ENCODE measurements at regions not wholly inside any gene's neighbourhood (a gene's known extent, or its start where the extent isn't known, plus 50 kb on each side); places are given as distances from the start of the nearest gene placed in this dataset.

DNA sequence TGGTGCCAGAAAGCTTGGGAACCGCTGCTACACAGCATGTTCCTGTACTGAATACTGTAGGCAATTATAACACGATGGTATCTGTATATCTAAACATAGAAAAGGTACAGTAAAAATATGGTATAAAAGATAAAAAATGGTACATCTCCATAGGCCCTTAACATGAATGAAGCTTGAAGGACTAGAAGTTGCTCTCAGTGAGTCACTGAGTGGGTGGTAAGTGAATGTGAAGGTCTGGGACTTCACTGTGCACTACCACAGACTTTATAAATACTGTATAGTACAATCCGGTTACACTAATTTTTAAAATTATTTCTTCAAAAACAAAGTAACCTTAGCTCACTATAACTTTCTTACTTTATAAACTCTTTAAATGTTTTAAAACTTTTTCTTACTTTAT, 819.9 kb upstream of the GRAMD2B start:
- peak; percentile 57 for DNase-seq (ENCODE audit: low read depth)
- TF ChIP-seq, protein P1, sequence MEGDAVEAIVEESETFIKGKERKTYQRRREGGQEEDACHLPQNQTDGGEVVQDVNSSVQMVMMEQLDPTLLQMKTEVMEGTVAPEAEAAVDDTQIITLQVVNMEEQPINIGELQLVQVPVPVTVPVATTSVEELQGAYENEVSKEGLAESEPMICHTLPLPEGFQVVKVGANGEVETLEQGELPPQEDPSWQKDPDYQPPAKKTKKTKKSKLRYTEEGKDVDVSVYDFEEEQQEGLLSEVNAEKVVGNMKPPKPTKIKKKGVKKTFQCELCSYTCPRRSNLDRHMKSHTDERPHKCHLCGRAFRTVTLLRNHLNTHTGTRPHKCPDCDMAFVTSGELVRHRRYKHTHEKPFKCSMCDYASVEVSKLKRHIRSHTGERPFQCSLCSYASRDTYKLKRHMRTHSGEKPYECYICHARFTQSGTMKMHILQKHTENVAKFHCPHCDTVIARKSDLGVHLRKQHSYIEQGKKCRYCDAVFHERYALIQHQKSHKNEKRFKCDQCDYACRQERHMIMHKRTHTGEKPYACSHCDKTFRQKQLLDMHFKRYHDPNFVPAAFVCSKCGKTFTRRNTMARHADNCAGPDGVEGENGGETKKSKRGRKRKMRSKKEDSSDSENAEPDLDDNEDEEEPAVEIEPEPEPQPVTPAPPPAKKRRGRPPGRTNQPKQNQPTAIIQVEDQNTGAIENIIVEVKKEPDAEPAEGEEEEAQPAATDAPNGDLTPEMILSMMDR (conservative IDR thresholded peaks at IDR 0.05; ENCODE audit: control insufficient read depth, insufficient read depth, low read depth, low read length): no peak
- H3K4me3 ChIP-seq (ENCODE audit: control insufficient read depth, low read depth, low read length): no peak overlapping the region

DNA sequence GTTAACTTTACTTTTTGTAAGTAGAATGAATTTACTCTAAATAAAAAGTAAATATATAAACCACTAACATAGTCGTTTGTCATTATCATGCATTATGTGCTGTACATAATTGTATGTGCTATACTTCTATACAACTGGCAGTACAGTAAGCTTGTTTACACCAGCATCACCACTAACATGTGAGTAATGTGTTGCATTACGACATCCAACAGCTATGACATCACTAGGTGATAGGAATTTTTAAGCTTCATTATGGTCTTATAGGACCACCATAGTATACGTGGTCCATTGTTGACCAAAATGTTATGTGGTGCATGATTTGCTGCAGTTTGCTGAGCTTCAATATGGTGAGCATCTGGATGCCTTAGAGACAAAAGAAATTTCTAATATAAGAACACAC, 819.1 kb upstream of the GRAMD2B start:
- peak; percentile 48 for DNase-seq (ENCODE audit: low read depth)
- TF ChIP-seq, protein P1 (conservative IDR thresholded peaks at IDR 0.05; ENCODE audit: control insufficient read depth, insufficient read depth, low read depth, low read length): no peak
- H3K4me3 ChIP-seq (ENCODE audit: control insufficient read depth, low read depth, low read length): no peak overlapping the region

DNA sequence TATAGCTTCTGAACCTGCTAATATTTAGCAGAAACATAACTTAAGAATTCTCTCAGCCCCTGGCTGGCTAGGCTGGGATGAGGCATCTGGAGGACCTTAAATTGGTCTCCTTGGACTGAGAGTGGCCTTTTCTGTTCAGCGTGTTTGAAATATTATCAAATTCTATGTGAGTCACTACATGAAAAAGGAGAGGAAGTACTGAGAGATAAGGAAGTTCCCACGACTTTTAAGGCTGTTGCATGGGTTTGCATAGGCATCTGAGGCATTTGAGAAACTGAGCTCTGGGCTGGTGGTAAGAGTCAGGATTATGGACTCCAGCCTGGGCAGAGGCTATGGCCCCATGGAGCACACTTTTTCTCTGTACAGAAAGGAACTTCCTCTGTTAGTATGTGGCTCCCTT, 816.2 kb upstream of the GRAMD2B start:
- TF ChIP-seq, protein P1 (conservative IDR thresholded peaks at IDR 0.05; ENCODE audit: control insufficient read depth, insufficient read depth, low read depth, low read length): no peak
- DNase-seq (ENCODE audit: low read depth): no peak
- H3K4me3 ChIP-seq (ENCODE audit: control insufficient read depth, low read depth, low read length): no peak overlapping the region

DNA sequence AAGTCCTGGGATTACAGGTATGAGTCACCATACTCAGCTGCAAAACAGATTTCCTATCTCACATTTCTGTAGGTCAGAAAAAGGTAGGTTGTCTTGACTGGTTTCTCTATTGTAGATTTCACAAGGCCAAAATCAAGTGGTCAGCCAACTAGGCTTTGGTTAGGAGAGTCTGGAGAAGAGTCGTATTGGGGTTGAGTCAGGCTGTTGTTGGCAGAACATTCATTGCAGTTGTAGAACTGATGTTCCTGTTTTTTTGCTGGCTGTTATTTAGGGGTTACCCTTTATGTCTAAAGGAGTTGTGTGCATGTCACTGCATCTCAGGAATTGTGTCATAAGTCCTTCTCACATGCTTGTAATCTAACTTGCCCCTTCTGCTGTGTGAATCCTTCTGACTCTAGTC, 814.2 kb upstream of the GRAMD2B start:
- DNase-seq (ENCODE audit: low read depth): peak; percentile 69
- no peak overlapping the region for H3K4me3 ChIP-seq (ENCODE audit: control insufficient read depth, low read depth, low read length)
- TF ChIP-seq, protein P1 (conservative IDR thresholded peaks at IDR 0.05; ENCODE audit: control insufficient read depth, insufficient read depth, low read depth, low read length): no peak

DNA sequence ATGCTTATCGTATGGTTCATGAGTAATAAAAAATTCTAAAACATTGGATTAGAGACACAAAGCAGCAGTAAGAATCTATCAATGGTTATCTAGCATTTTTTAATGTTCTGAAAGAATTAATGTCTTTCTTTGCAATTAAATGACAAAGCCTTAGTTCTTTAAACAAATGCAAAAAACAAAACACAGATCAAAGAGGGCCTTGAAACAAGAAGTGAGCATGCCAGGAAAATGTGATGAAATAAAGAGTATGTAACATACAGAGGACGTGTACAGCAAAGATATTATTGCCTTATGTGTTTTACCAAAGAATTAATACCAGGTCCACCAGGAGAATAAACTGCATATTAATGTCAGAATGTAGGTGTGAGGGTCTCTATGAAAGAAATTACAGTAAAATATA, 812.3 kb upstream of the GRAMD2B start:
- TF ChIP-seq, protein P1 (conservative IDR thresholded peaks at IDR 0.05; ENCODE audit: control insufficient read depth, insufficient read depth, low read depth, low read length): no peak
- DNase-seq (ENCODE audit: low read depth): no peak
- no peak overlapping the region for H3K4me3 ChIP-seq (ENCODE audit: control insufficient read depth, low read depth, low read length)

DNA sequence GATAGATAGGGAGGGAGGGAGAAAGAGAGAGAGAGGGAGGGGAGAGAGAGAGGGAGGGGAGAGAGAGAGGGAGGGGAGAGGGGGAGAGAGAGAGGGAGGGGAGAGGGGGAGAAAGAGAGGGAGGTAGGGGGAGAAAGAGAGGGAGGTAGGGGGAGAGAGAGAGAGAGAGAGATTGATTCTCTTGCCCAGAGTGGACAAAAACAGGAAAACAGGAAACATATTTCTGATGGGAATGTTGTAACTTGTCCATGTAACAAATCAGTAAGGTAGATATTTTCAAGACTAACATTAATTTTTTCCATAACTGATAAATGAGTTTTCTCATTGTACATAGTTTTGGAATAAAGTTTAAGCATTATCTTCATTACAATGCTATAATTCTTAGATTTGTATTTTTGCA, 811.7 kb upstream of the GRAMD2B start:
- no peak overlapping the region for H3K4me3 ChIP-seq (ENCODE audit: control insufficient read depth, low read depth, low read length)
- no peak for DNase-seq (ENCODE audit: low read depth)
- TF ChIP-seq, protein P1 (conservative IDR thresholded peaks at IDR 0.05; ENCODE audit: control insufficient read depth, insufficient read depth, low read depth, low read length): no peak

DNA sequence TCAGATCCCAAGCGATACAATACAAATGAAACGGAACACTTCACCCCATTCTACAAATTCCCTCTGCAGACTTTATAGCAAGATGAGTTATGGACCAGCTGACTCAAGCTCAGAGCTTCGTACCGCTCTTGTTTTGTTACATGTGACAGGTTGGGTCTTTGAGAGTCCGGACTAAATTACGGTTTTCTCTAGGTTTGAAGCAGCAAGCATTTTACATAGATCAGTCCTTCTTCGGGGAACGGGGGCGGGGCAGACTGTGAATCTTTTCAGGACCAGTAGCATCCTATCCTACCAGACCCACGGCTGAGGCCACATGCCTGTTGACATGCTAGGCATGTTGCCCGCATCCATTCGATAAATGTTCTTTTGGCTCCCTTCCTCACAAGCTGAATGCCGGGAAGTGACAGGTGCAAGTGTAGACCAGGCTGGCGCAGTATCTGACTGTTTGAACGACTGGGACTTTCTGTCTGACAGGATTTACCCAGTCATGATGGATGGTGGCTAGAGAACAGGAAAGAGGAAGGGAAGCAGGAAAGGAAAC, 811.0 kb upstream of the GRAMD2B start:
- TF ChIP-seq, protein P1 (conservative IDR thresholded peaks at IDR 0.05; ENCODE audit: control insufficient read depth, insufficient read depth, low read depth, low read length): no peak
- DNase-seq (ENCODE audit: low read depth): no peak
- H3K4me3 ChIP-seq (ENCODE audit: control insufficient read depth, low read depth, low read length): no peak overlapping the region

Data from fibroblast of mammary gland (primary cell).